HepG2 (cell line): ENCODE measurements at regions not wholly inside any gene's neighbourhood (a gene's known extent, or its start where the extent isn't known, plus 50 kb on each side); places are given as distances from the start of the nearest gene placed in this dataset.

ENCODE experiments used
- ATAC-seq: fragments of 200-7000 bp; cut with Tn5 transposase; 3 replicates; pipeline ENCODE4 v1.9.1; 2020; ENCODE audit warnings: mild to moderate bottlenecking, moderate library complexity
- BruUV-seq: library from RNA; stranded (reverse); fragments of 400-500 nt; replicated peaks from 2 replicates; lab custom pipeline; 2021; lab: Mats Ljungman, UMichigan
- CTCF ChIA-PET: fragments of 300-600 bp; formaldehyde crosslinking; extraction: SDS; loops from one replicate; lab custom pipeline; 2021; ENCODE audit warnings: low total read pairs, inconsistent platforms, low intra/inter-chr PET ratio; lab: Yijun Ruan, JAX
- POLR2A ChIA-PET: fragments of 350-600 bp; sonication (Branson Sonifier 250); formaldehyde crosslinking; loops from one replicate; lab custom pipeline; 2020; ENCODE audit warnings: antibody characterized with exemption, inconsistent platforms; lab: Yijun Ruan, JAX
- DNase-seq: peaks from one replicate; pipeline ENCODE4 v3.0.0-alpha.2; 2015; ENCODE audit warnings: low spot score
- FAIRE-seq: peaks from 3 replicates; lab custom pipeline; 2011; peaks lifted over from hg19 to GRCh38; lab: Jason Lieb, UNC
- H2AFZ ChIP-seq: one replicate; pipeline ENCODE4 v1.6.1; 2011; ENCODE audit warnings: low read length, inconsistent platforms
- H3K27ac ChIP-seq: fragments of 300-600 bp; 3 replicates; pipeline ENCODE4 v1.8.0; 2011; ENCODE audit warnings: mixed run types, mild to moderate bottlenecking, mixed read lengths, low read length, inconsistent platforms; ENCODE audit not compliant: insufficient read depth; ENCODE audit errors: extremely low read length
- H3K27me3 ChIP-seq, 2 experiments: fragments of 200-600 bp in 1 of 2; 2 replicates in 1 of 2; 3 replicates in 1 of 2; pipeline versions ENCODE4 v1.6.0 to v1.8.0; 2011; ENCODE audit warnings: low read length in 2 of 2, mild to moderate bottlenecking in 2 of 2, moderate library complexity in 2 of 2, inconsistent platforms in 1 of 2; ENCODE audit not compliant: insufficient read depth in 2 of 2, control insufficient read depth in 1 of 2
- H3K36me3 ChIP-seq, 2 experiments: fragments of 200-600 bp in 1 of 2; replicated peaks in 1 of 2; 2 replicates in 1 of 2; 3 replicates in 1 of 2; pipeline versions ENCODE4 v1.5.1 to v1.8.0; 2011; ENCODE audit warnings: low read length in 2 of 2, inconsistent platforms in 1 of 2; ENCODE audit not compliant: insufficient read depth in 2 of 2, control insufficient read depth in 1 of 2
- H3K4me1 ChIP-seq: 2 replicates; pipeline ENCODE4 v1.5.1; 2012; ENCODE audit warnings: low read length, inconsistent platforms; ENCODE audit not compliant: insufficient read depth
- H3K4me2 ChIP-seq: 2 replicates; pipeline ENCODE4 v1.6.0; 2011; ENCODE audit warnings: low read depth, low read length, inconsistent platforms
- H3K4me3 ChIP-seq, 3 experiments: fragments of 200-600 bp in 1 of 3; sonication (generic), shearing (Covaris generic) in 1 of 3; replicated peaks in 1 of 3; 2 replicates each; pipeline ENCODE4 v1.5.1; 2011 to 2016; ENCODE audit warnings: low read length in 3 of 3, inconsistent platforms in 2 of 3, low read depth in 2 of 3, mild to moderate bottlenecking in 2 of 3, control low read depth in 1 of 3, mixed read lengths in 1 of 3; ENCODE audit not compliant: insufficient read depth in 1 of 3
- H3K79me2 ChIP-seq: one replicate; pipeline ENCODE4 v1.6.1; 2011; ENCODE audit warnings: low read length, inconsistent platforms; ENCODE audit not compliant: insufficient read depth
- H3K9ac ChIP-seq: 2 replicates; pipeline ENCODE4 v1.6.0; 2011; ENCODE audit warnings: mild to moderate bottlenecking, low read depth, low read length, inconsistent platforms; ENCODE audit not compliant: insufficient read depth
- H3K9me3 ChIP-seq: 2 replicates; pipeline ENCODE4 v1.5.1; 2012; ENCODE audit warnings: mild to moderate bottlenecking, low read length
- H4K20me1 ChIP-seq: 2 replicates; pipeline ENCODE4 v1.6.0; 2011; ENCODE audit warnings: inconsistent platforms, mild to moderate bottlenecking, low read length, moderate library complexity; ENCODE audit not compliant: insufficient read depth
- BHLHE40 ChIP-seq: IDR thresholded peaks from 2 replicates; pipeline ENCODE4 v1.6.1; 2011; ENCODE audit warnings: low read length, improper control_type of control experiment
- E2F1 ChIP-seq: sonication (generic); formaldehyde crosslinking; IDR thresholded peaks from 2 replicates; pipeline ENCODE4 v1.5.0; 2020; ENCODE audit warnings: missing genetic modification reagents
- FOSL2 ChIP-seq: sonication (generic); formaldehyde crosslinking; IDR thresholded peaks from 2 replicates; pipeline ENCODE4 v1.4.0; 2020; ENCODE audit warnings: missing genetic modification reagents
- GRHL1 ChIP-seq: sonication (generic); formaldehyde crosslinking; conservative IDR thresholded peaks from 2 replicates; pipeline ENCODE4 v1.8.0; 2022; ENCODE audit warnings: missing genetic modification reagents
- HMG20A ChIP-seq: IDR thresholded peaks from 2 replicates; pipeline ENCODE4 v1.6.1; 2016; ENCODE audit warnings: borderline replicate concordance
- JARID2 ChIP-seq: sonication (generic); formaldehyde crosslinking; IDR thresholded peaks from 2 replicates; pipeline ENCODE4 v1.8.1; 2023; ENCODE audit warnings: missing genetic modification reagents, inconsistent platforms; ENCODE audit not compliant: insufficient replicate concordance
- KMT2A ChIP-seq: sonication (generic); formaldehyde crosslinking; IDR thresholded peaks from 2 replicates; pipeline ENCODE4 v1.4.0; 2020; ENCODE audit warnings: missing genetic modification reagents
- NCOA5 ChIP-seq: sonication (generic); formaldehyde crosslinking; IDR thresholded peaks from 2 replicates; pipeline ENCODE4 v1.4.0; 2020; ENCODE audit warnings: missing genetic modification reagents
- NFYC ChIP-seq: IDR thresholded peaks from 2 replicates; pipeline ENCODE4 v1.6.1; 2016; ENCODE audit warnings: missing genetic modification reagents, missing compliant biosample characterization
- NR0B2 ChIP-seq: sonication (generic); formaldehyde crosslinking; IDR thresholded peaks from 2 replicates; pipeline ENCODE4 v1.4.0; 2020; ENCODE audit warnings: mild to moderate bottlenecking, missing genetic modification reagents
- RARA ChIP-seq: IDR thresholded peaks from 2 replicates; pipeline ENCODE4 v1.6.1; 2016; ENCODE audit warnings: missing genetic modification reagents, missing compliant biosample characterization
- STAG1 ChIP-seq: sonication (generic); formaldehyde crosslinking; IDR thresholded peaks from 2 replicates; pipeline ENCODE4 v1.4.0; 2020; ENCODE audit warnings: missing genetic modification reagents
- ZEB1 ChIP-seq: IDR thresholded peaks from 2 replicates; pipeline ENCODE4 v1.6.1; 2012; ENCODE audit warnings: mild to moderate bottlenecking, low read depth, inconsistent platforms; ENCODE audit not compliant: insufficient replicate concordance
- ZNF260 ChIP-seq: sonication (generic); formaldehyde crosslinking; IDR thresholded peaks from 2 replicates; pipeline ENCODE4 v1.4.0; 2020; ENCODE audit warnings: missing genetic modification reagents, low read depth, mild to moderate bottlenecking, borderline replicate concordance
- ZNF589 ChIP-seq: sonication (generic); formaldehyde crosslinking; conservative IDR thresholded peaks from 2 replicates; pipeline ENCODE4 v1.8.0; 2022; ENCODE audit warnings: mild to moderate bottlenecking, moderate library complexity, missing genetic modification reagents
- ZNF761 ChIP-seq: sonication (generic); formaldehyde crosslinking; conservative IDR thresholded peaks from 2 replicates; pipeline ENCODE4 v1.4.0; 2020; ENCODE audit warnings: mild to moderate bottlenecking, missing genetic modification reagents
- ZSCAN5A ChIP-seq: sonication (generic); formaldehyde crosslinking; IDR thresholded peaks from 2 replicates; pipeline ENCODE4 v1.8.0; 2022; ENCODE audit warnings: mild to moderate bottlenecking, missing genetic modification reagents, borderline replicate concordance
- ZXDC ChIP-seq: sonication (generic); formaldehyde crosslinking; IDR thresholded peaks from 2 replicates; pipeline ENCODE4 v1.5.0; 2020; ENCODE audit warnings: mild to moderate bottlenecking, missing genetic modification reagents
- WGBS: methylation state at CpG from one replicate; pipeline ENCODE4 v1.1.6; 2017; ENCODE audit warnings: low lambda C conversion rate; 5-methylcytosine and 5-hydroxymethylcytosine counted together
- in situ Hi-C: cut with HindIII; loops from 2 replicates; pipeline ENCODE4 v1.10.0; 2017; ENCODE audit warnings: low pct_unique_long_range_greater_than_20kb; ENCODE audit not compliant: extremely low pct_ligation_motif_present
- intact Hi-C: fragments of 100-400 bp; cut with micrococcal nuclease; formaldehyde crosslinking; loops from one replicate; pipeline ENCODE4 v1.10.0; 2022; ENCODE audit not compliant: unreplicated experiment

GRCh38 chr10:111481261-111481826, 404.5 kb downstream of the ADRA2A start:
- WGBS = 61% methylated on average over 3 of the region's 5 CpGs
- FAIRE-seq = no peak
- H4K20me1 ChIP-seq = no peaks in the 10 kb centered on the region
- H3K79me2 ChIP-seq = no peaks in the 10 kb centered on the region
- no peak overlapping the region for H3K4me3 ChIP-seq
- DNase-seq = peak; percentile 9
- ChIA-PET POLR2A (no interaction called here), CTCF (no interaction called here)
- H3K27ac ChIP-seq = no peak overlapping the region
- in situ Hi-C loops = no loop called here
- BruUV-seq = no TSS peak
- no peaks in the 10 kb centered on the region for H3K9me3 ChIP-seq
- H2AFZ ChIP-seq = no peak overlapping the region
- no peaks in the 10 kb centered on the region for H3K27me3 ChIP-seq
- H3K9ac ChIP-seq = no peak overlapping the region
- no peak overlapping the region for H3K4me2 ChIP-seq
- H3K36me3 ChIP-seq = no peaks in the 10 kb centered on the region
- intact Hi-C loops = no loop called here
- H3K4me1 ChIP-seq = peaks cover 2% of the 10 kb centered on the region
- no peak for ATAC-seq
- TF ChIP-seq ZNF761 (CRISPR knock-in tag) (no peak), KMT2A (CRISPR knock-in tag) (no peak), ZXDC (CRISPR knock-in tag) (no peak), HMG20A (CRISPR knock-in tag) (no peak), ZSCAN5A (no peak), ZNF589 (CRISPR knock-in tag) (no peak), NFYC (0 out of 2 replicates have a peak, but pooled peaks have one; percentile 22), GRHL1 (CRISPR knock-in tag) (no peak), NR0B2 (CRISPR knock-in tag) (no peak), ZNF260 (CRISPR knock-in tag) (no peak), RARA (no peak), BHLHE40 (peak; percentile 16; the same call in 1 of the 2 replicates), NCOA5 (CRISPR knock-in tag) (no peak), E2F1 (no peak), STAG1 (no peak), ZEB1 (no peak), JARID2 (CRISPR knock-in tag) (no peak), FOSL2 (peak; percentile 8; the same call in 1 of the 2 replicates)
